GM21529 (cell line): ENCODE measurements at regions not wholly inside any gene's neighbourhood (a gene's known extent, or its start where the extent isn't known, plus 50 kb on each side); places are given as distances from the start of the nearest gene placed in this dataset.
"Not testable (repeated sequence)": the region's sequence is repeated elsewhere in the genome, so short reads cannot be mapped to it uniquely, and the experiment has no call there.

Source experiments
- ATAC-seq: cut with Tn5 transposase; IDR thresholded peaks from one replicate; pipeline ENCODE4 v1.9.1; 2021; ENCODE audit not compliant: unreplicated experiment

- ATAC-seq: peak; percentile 66
Measured at GRCh38 chr7:98771519-98771918, 98.3 kb downstream of the TMEM130 start.

GRCh38 chr7:98771941-98772603, 97.7 kb downstream of the TMEM130 start:
- peak; percentile 49 for ATAC-seq

GRCh38 chr7:98774884-98775283, 94.9 kb downstream of the TMEM130 start:
- no peak for ATAC-seq

- no peak for ATAC-seq
Measured at GRCh38 chr7:98777051-98777450, 92.8 kb downstream of the TMEM130 start.

GRCh38 chr7:98778421-98778820, 91.4 kb downstream of the TMEM130 start:
- no peak for ATAC-seq

GRCh38 chr7:98779800-98780587, 89.8 kb downstream of the TMEM130 start:
- ATAC-seq: no peak

GRCh38 chr7:98784216-98784785, 85.5 kb downstream of the TMEM130 start:
- ATAC-seq: no peak

- ATAC-seq: no peak
Measured at GRCh38 chr7:98785929-98786571, 83.8 kb downstream of the TMEM130 start.

GRCh38 chr7:98788966-98789365, 80.8 kb downstream of the TMEM130 start:
- no peak for ATAC-seq

GRCh38 chr7:98794453-98794852, 75.4 kb downstream of the TMEM130 start:
- ATAC-seq: not testable (repeated sequence)

- ATAC-seq: peak; percentile 98
Measured at GRCh38 chr7:98795741-98796493, 73.9 kb downstream of the TMEM130 start.
